Tibial artery (tissue), 4 donors: ENCODE measurements at regions not wholly inside any gene's neighbourhood (a gene's known extent, or its start where the extent isn't known, plus 50 kb on each side); places are given as distances from the start of the nearest gene placed in this dataset.

Experiments
- DNase-seq, 2 donors: peaks; one replicate each; pipeline ENCODE4 v3.0.0-alpha.2; 2019
- H3K27ac ChIP-seq, 2 donors: fragments of 200-600 bp; sonication (generic) in 1 of 2; 1 replicate in 1 of 2; 2 replicates in 1 of 2; pipeline ENCODE4 v1.5.1; 2018 to 2019; ENCODE audit warnings: mild to moderate bottlenecking in 1 of 2
- H3K27me3 ChIP-seq, 2 donors: fragments of 200-600 bp; sonication (generic) in 1 of 2; one replicate each; pipeline versions ENCODE4 v1.5.1 to v1.6.0; 2016 to 2019
- H3K36me3 ChIP-seq, 3 donors: fragments of 200-600 bp; sonication (generic) in 2 of 3; one replicate each; pipeline ENCODE4 v1.5.1; 2016 to 2019; ENCODE audit warnings: mild to moderate bottlenecking in 2 of 3
- H3K4me1 ChIP-seq, 4 donors: fragments of 200-600 bp; sonication (generic) in 2 of 4; 1 replicate in 3 of 4; 2 replicates in 1 of 4; pipeline ENCODE4 v1.5.1; 2016 to 2019
- H3K4me3 ChIP-seq, 2 donors: fragments of 200-600 bp; sonication (generic) in 1 of 2; 1 replicate in 1 of 2; 2 replicates in 1 of 2; pipeline ENCODE4 v1.5.1; 2018 to 2019; ENCODE audit warnings: mild to moderate bottlenecking in 2 of 2
- H3K9me3 ChIP-seq, 3 donors: fragments of 200-600 bp; sonication (generic) in 1 of 3; one replicate each; pipeline ENCODE4 v1.5.1; 2016 to 2019
- CTCF ChIP-seq, 2 experiments: fragments of 200-600 bp in 1 of 2; fragments of 450-650 bp in 1 of 2; IDR thresholded peaks; one replicate each; pipeline ENCODE4 v1.5.1; 2017 to 2019; ENCODE audit warnings: antibody characterized with exemption in 2 of 2, mild to moderate bottlenecking in 1 of 2, moderate library complexity in 1 of 2
- intact Hi-C: fragments of 100-400 bp; cut with DNase I; formaldehyde crosslinking; loops from one replicate; pipeline ENCODE4 v1.15.0; 2023; ENCODE audit warnings: low total_unique reads

GRCh38 chr4:19657856-19658255 is 593.8 kb upstream of the SLIT2 start:
- no peak for TF ChIP-seq CTCF (IDR thresholded peaks at IDR 0.05)
- H3K4me3 ChIP-seq: no peak overlapping the region
- no peaks in the 10 kb centered on the region for H3K4me1 ChIP-seq
- intact Hi-C loops: no loop called here
- H3K36me3 ChIP-seq: no peaks in the 10 kb centered on the region
- H3K27ac ChIP-seq: no peak overlapping the region
- H3K27me3 ChIP-seq: no peaks in the 10 kb centered on the region
- DNase-seq: no peak
- H3K9me3 ChIP-seq: no peaks in the 10 kb centered on the region

- Histone ChIP-seq H3K36me3 (no peaks in the 10 kb centered on the region), H3K9me3 (no peaks in the 10 kb centered on the region), H3K27me3 (no peaks in the 10 kb centered on the region), H3K27ac (no peak overlapping the region), H3K4me3 (no peak overlapping the region), H3K4me1 (no peaks in the 10 kb centered on the region)
- no peak for TF ChIP-seq CTCF (IDR thresholded peaks at IDR 0.05)
- intact Hi-C loops: no loop called here
- no peak for DNase-seq
Measured at GRCh38 chr4:19655666-19656065, 596.0 kb upstream of the SLIT2 start.

GRCh38 chr4:19650903-19651864 is 600.5 kb upstream of the SLIT2 start:
- DNase-seq: no peak
- H3K27ac ChIP-seq: no peak overlapping the region
- no peaks in the 10 kb centered on the region for H3K36me3 ChIP-seq
- H3K9me3 ChIP-seq: no peaks in the 10 kb centered on the region
- H3K27me3 ChIP-seq: no peaks in the 10 kb centered on the region
- no peaks in the 10 kb centered on the region for H3K4me1 ChIP-seq
- no peak overlapping the region for H3K4me3 ChIP-seq
- intact Hi-C loops: no loop called here
- no peak for TF ChIP-seq CTCF (IDR thresholded peaks at IDR 0.05)

- no peak for TF ChIP-seq CTCF (IDR thresholded peaks at IDR 0.05)
- H3K9me3 ChIP-seq: no peaks in the 10 kb centered on the region
- no peaks in the 10 kb centered on the region for H3K27me3 ChIP-seq
- intact Hi-C loops: no loop called here
- no peak for DNase-seq
- no peak overlapping the region for H3K4me3 ChIP-seq
- no peaks in the 10 kb centered on the region for H3K36me3 ChIP-seq
- H3K27ac ChIP-seq: no peak overlapping the region
- H3K4me1 ChIP-seq: no peaks in the 10 kb centered on the region
Measured at GRCh38 chr4:19645589-19645988, 606.1 kb upstream of the SLIT2 start.

GRCh38 chr4:19636451-19636850 is 615.3 kb upstream of the SLIT2 start:
- Histone ChIP-seq H3K27ac (no peak overlapping the region), H3K27me3 (no peaks in the 10 kb centered on the region), H3K36me3 (no peaks in the 10 kb centered on the region), H3K4me1 (peaks cover 0 to 5% (median 0%) of the 10 kb centered on the region in 4 donors), H3K4me3 (no peak overlapping the region), H3K9me3 (peaks cover 0 to 8% (median 0%) of the 10 kb centered on the region in 3 donors)
- TF ChIP-seq CTCF (IDR thresholded peaks at IDR 0.05): no peak
- no peak for DNase-seq
- intact Hi-C loops: no loop called here
